ENCODE measurements at regions not wholly inside any gene's neighbourhood (a gene's known extent, or its start where the extent isn't known, plus 50 kb on each side); places are given as distances from the start of the nearest gene placed in this dataset.

- TF ChIP-seq POLR2A (IDR thresholded peaks at IDR 0.05; ENCODE audit: insufficient read depth in 1 of 2, low read depth in 2 of 2, low read length in 2 of 2) (no peak), TAF1 (CRISPR knock-in tag; IDR thresholded peaks at IDR 0.05) (no peak), ATF2 (CRISPR knock-in tag; IDR thresholded peaks at IDR 0.05) (no peak), GABPA (IDR thresholded peaks at IDR 0.05; ENCODE audit: low read depth, low read length) (no peak), GABPA (CRISPR knock-in tag; IDR thresholded peaks at IDR 0.05; ENCODE audit: low read depth) (no peak), ZSCAN5A (CRISPR knock-in tag; IDR thresholded peaks at IDR 0.05; ENCODE audit: borderline replicate concordance) (no peak)
Measured at GRCh38 chr3:177553012-177553411, 355.7 kb upstream of the TBL1XR1 start.
